ENCODE measurements at regions not wholly inside any gene's neighbourhood (a gene's known extent, or its start where the extent isn't known, plus 50 kb on each side); places are given as distances from the start of the nearest gene placed in this dataset.

GRCh38 chr13:47268270-47268669 is 371.4 kb upstream of the HTR2A start:
- Histone ChIP-seq H3K27me3 (no peaks in the 10 kb centered on the region), H3K9ac (no peak overlapping the region), H3K9me3 (no peaks in the 10 kb centered on the region), H3K27ac (no peak overlapping the region), H3K4me1 (no peaks in the 10 kb centered on the region), H3K4me2 (no peak overlapping the region), H3K36me3 (no peaks in the 10 kb centered on the region), H4K20me1 (no peaks in the 10 kb centered on the region), H3K4me3 (no peak overlapping the region)
- TF ChIP-seq Cebpa-rat (IDR thresholded peaks at IDR 0.05): no peak

DNA sequence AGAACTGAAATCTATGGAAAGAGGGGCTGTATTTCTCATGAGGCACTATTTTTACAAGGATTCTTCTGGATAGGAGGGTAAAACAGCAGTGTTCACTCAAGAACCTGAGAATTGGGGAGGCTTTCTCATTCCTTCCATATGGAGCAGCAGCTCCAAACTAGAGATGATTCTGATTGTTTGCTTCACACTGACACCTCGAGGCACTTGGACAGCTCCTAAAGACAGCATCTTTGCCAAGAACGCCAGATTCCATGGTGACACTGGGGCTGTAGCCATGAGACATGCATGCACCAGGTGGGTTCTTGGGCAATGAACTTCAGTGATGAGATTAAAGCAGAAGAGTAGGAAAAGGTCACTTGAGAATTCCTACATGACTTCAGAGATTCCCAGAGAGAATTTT is 361.5 kb upstream of the HTR2A start:
- H3K27ac ChIP-seq: no peak overlapping the region
- no peaks in the 10 kb centered on the region for H4K20me1 ChIP-seq
- no peaks in the 10 kb centered on the region for H3K36me3 ChIP-seq
- H3K9me3 ChIP-seq: no peaks in the 10 kb centered on the region
- H3K9ac ChIP-seq: no peak overlapping the region
- H3K4me3 ChIP-seq: no peak overlapping the region
- no peaks in the 10 kb centered on the region for H3K27me3 ChIP-seq
- H3K4me1 ChIP-seq: no peaks in the 10 kb centered on the region
- TF ChIP-seq Cebpa-rat (IDR thresholded peaks at IDR 0.05): no peak
- H3K4me2 ChIP-seq: no peak overlapping the region

DNA sequence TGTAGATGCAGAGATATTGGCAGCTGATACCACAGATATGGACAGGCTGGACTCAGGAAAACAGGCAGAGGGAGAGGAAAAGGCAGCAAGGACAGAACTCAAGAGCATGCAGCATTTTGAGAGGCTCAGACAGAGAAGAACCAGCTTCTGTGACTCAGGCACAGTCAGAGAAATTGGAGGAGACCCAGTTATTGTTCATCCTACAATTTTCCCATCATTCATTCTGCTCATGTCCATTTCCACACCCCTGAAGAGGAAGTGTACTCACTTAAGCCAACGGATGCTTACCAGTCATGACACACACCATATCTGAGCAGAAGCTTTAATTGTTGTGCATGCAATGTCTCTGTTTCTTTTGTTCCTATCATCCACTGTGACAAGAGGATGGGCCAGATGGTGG is 359.8 kb upstream of the HTR2A start:
- H3K9ac ChIP-seq: no peak overlapping the region
- no peak overlapping the region for H3K4me2 ChIP-seq
- H4K20me1 ChIP-seq: no peaks in the 10 kb centered on the region
- H3K27me3 ChIP-seq: no peaks in the 10 kb centered on the region
- no peaks in the 10 kb centered on the region for H3K4me1 ChIP-seq
- no peak overlapping the region for H3K27ac ChIP-seq
- no peak for TF ChIP-seq Cebpa-rat (IDR thresholded peaks at IDR 0.05)
- no peak overlapping the region for H3K4me3 ChIP-seq
- no peaks in the 10 kb centered on the region for H3K9me3 ChIP-seq
- no peaks in the 10 kb centered on the region for H3K36me3 ChIP-seq

DNA sequence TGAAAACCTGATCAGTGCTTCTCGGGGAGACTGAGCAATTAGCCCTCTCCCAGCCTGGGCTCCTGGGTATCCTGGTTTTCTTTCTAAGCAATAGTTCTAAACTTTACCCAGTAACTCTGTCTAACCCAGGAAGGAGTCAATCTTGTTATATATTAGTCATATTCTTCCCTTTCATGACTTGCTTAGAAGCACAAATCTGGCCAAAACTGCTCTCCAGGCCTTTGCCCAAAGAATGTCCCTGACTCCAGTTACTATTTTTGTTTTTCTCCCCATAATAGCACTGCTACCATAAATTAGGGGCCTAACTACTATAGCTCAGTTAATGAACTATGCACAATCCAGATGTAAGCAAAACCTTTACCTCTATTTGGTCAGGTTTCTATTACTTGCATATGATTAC is 355.8 kb upstream of the HTR2A start:
- Histone ChIP-seq H3K4me3 (no peak overlapping the region), H3K9me3 (no peaks in the 10 kb centered on the region), H3K27me3 (no peaks in the 10 kb centered on the region), H3K4me1 (no peaks in the 10 kb centered on the region), H3K36me3 (no peaks in the 10 kb centered on the region), H3K9ac (no peak overlapping the region), H3K27ac (no peak overlapping the region), H4K20me1 (no peaks in the 10 kb centered on the region), H3K4me2 (no peak overlapping the region)
- TF ChIP-seq Cebpa-rat (IDR thresholded peaks at IDR 0.05): no peak

GRCh38 chr13:47251771-47252170 is 354.9 kb upstream of the HTR2A start:
- Histone ChIP-seq H3K27me3 (no peaks in the 10 kb centered on the region), H3K4me1 (no peaks in the 10 kb centered on the region), H3K27ac (no peak overlapping the region), H3K9ac (no peak overlapping the region), H3K4me2 (no peak overlapping the region), H3K9me3 (no peaks in the 10 kb centered on the region), H4K20me1 (no peaks in the 10 kb centered on the region), H3K4me3 (no peak overlapping the region), H3K36me3 (no peaks in the 10 kb centered on the region)
- no peak for TF ChIP-seq Cebpa-rat (IDR thresholded peaks at IDR 0.05)

GRCh38 chr13:47250146-47250545 is 353.3 kb upstream of the HTR2A start:
- no peaks in the 10 kb centered on the region for H3K9me3 ChIP-seq
- no peak overlapping the region for H3K9ac ChIP-seq
- H4K20me1 ChIP-seq: no peaks in the 10 kb centered on the region
- no peak overlapping the region for H3K4me2 ChIP-seq
- H3K4me1 ChIP-seq: no peaks in the 10 kb centered on the region
- H3K4me3 ChIP-seq: no peak overlapping the region
- no peaks in the 10 kb centered on the region for H3K36me3 ChIP-seq
- no peaks in the 10 kb centered on the region for H3K27me3 ChIP-seq
- no peak overlapping the region for H3K27ac ChIP-seq
- TF ChIP-seq Cebpa-rat (IDR thresholded peaks at IDR 0.05): no peak

DNA sequence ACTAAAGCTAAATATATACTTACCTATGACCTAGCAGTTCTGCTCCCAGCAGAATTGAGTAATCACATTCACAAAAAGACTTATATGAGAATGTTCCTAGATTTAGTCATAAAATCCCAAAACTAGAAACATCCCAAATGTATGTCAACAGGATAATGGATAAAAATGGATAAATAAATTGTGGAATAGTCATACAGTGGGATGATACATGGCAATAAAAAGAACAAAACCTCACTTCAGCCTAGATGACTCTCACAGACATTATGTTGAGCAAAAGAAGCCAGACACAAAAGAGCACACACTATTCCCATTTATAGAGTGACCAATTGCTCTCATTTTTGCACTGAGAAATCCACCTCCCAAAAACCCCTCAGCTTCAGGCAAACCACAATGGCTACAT is 352.4 kb upstream of the HTR2A start:
- no peaks in the 10 kb centered on the region for H3K9me3 ChIP-seq
- H3K27me3 ChIP-seq: no peaks in the 10 kb centered on the region
- no peak overlapping the region for H3K9ac ChIP-seq
- no peaks in the 10 kb centered on the region for H3K4me1 ChIP-seq
- H3K4me2 ChIP-seq: no peak overlapping the region
- H3K27ac ChIP-seq: no peak overlapping the region
- H3K4me3 ChIP-seq: no peak overlapping the region
- no peaks in the 10 kb centered on the region for H3K36me3 ChIP-seq
- no peak for TF ChIP-seq Cebpa-rat (IDR thresholded peaks at IDR 0.05)
- H4K20me1 ChIP-seq: no peaks in the 10 kb centered on the region

GRCh38 chr13:47241446-47241845 is 344.6 kb upstream of the HTR2A start:
- no peaks in the 10 kb centered on the region for H3K27me3 ChIP-seq
- no peak overlapping the region for H3K4me3 ChIP-seq
- H3K27ac ChIP-seq: no peak overlapping the region
- no peaks in the 10 kb centered on the region for H3K9me3 ChIP-seq
- H3K9ac ChIP-seq: no peak overlapping the region
- TF ChIP-seq Cebpa-rat (IDR thresholded peaks at IDR 0.05): no peak
- H3K4me2 ChIP-seq: no peak overlapping the region
- no peaks in the 10 kb centered on the region for H4K20me1 ChIP-seq
- H3K36me3 ChIP-seq: no peaks in the 10 kb centered on the region
- no peaks in the 10 kb centered on the region for H3K4me1 ChIP-seq

DNA sequence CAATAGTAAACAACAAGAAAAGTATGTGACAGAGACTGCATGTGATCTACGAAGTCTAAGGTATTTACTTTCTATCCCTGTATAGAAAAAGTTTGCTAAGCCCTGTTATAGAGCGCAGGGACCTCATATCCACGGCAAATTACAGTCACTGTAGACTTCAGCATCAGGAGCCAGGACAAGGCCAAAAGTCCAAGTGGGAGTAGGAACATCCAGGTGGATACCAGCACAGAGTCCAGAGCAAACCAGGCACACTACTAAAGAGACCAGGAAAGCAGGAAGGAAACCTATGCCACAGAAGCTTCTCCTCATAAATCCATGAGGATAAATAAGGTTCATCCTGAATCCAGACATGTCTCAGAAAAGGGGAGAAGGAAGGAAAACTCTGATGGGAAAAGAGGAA is 342.2 kb upstream of the HTR2A start:
- H3K9ac ChIP-seq: no peak overlapping the region
- H3K4me1 ChIP-seq: no peaks in the 10 kb centered on the region; the same call in 1 of the 2 replicates
- H3K27me3 ChIP-seq: no peaks in the 10 kb centered on the region
- H3K9me3 ChIP-seq: no peaks in the 10 kb centered on the region
- H3K4me3 ChIP-seq: no peak overlapping the region
- H3K4me2 ChIP-seq: no peak overlapping the region
- no peaks in the 10 kb centered on the region for H3K36me3 ChIP-seq
- no peak for TF ChIP-seq Cebpa-rat (IDR thresholded peaks at IDR 0.05)
- no peak overlapping the region for H3K27ac ChIP-seq
- no peaks in the 10 kb centered on the region for H4K20me1 ChIP-seq

DNA sequence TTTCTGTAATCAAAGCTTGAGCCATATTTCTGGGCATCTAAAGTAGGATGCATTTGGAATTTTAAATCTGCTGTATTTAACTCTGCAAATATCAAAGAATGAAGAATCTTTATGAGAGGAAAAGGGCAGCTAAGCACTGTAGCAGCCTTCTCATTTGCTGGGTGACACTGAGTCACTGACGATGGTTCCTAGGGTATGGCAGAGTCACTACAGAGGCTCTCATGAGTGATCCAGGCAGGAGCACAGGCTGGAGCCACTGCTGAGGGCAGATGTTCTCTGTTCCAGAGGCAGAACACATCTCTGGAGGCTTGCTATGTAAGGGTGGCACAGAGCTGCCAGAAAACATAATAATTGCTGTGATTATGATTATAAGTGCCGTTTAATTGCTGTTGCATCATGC is 340.7 kb upstream of the HTR2A start:
- no peak overlapping the region for H3K4me2 ChIP-seq
- no peaks in the 10 kb centered on the region for H3K9me3 ChIP-seq
- no peaks in the 10 kb centered on the region for H4K20me1 ChIP-seq
- no peaks in the 10 kb centered on the region; the same call in 1 of the 2 replicates for H3K4me1 ChIP-seq
- no peak overlapping the region for H3K27ac ChIP-seq
- H3K27me3 ChIP-seq: no peaks in the 10 kb centered on the region
- H3K4me3 ChIP-seq: no peak overlapping the region
- TF ChIP-seq Cebpa-rat (IDR thresholded peaks at IDR 0.05): no peak
- no peaks in the 10 kb centered on the region for H3K36me3 ChIP-seq
- H3K9ac ChIP-seq: no peak overlapping the region

- Histone ChIP-seq H4K20me1 (no peaks in the 10 kb centered on the region), H3K9ac (no peak overlapping the region), H3K4me2 (peak overlapping the region; percentile 17; the same call in 1 of the 2 replicates), H3K9me3 (0 out of 2 replicates have a peak, but pooled peaks cover 4% of the 10 kb centered on the region), H3K27me3 (no peaks in the 10 kb centered on the region), H3K4me3 (no peak overlapping the region), H3K36me3 (no peaks in the 10 kb centered on the region), H3K4me1 (no peaks in the 10 kb centered on the region; the same call in 1 of the 2 replicates), H3K27ac (no peak overlapping the region)
- no peak for TF ChIP-seq Cebpa-rat (IDR thresholded peaks at IDR 0.05)
These were observed 336.9 kb upstream of the HTR2A start for GRCh38 chr13:47233734-47234133.
